Choroid plexus epithelial cell (primary cell): ENCODE measurements at regions not wholly inside any gene's neighbourhood (a gene's known extent, or its start where the extent isn't known, plus 50 kb on each side); places are given as distances from the start of the nearest gene placed in this dataset.
A peak's percentile ranks its signal among the peaks of the same experiment; 100 is the strongest.

ENCODE experiments used
- DNase-seq: peaks from one replicate; pipeline ENCODE4 v3.0.0-alpha.2; 2010; ENCODE audit warnings: low read depth
- H3K4me3 ChIP-seq: 2 replicates; pipeline ENCODE4 v1.5.1; 2011; ENCODE audit warnings: low read depth, mild to moderate bottlenecking, control low read depth, low read length, moderate library complexity
- TF ChIP-seq, protein P1 (sequence below): conservative IDR thresholded peaks from 2 replicates; pipeline ENCODE4 v1.5.1; 2011; ENCODE audit warnings: low read depth, mild to moderate bottlenecking, control low read depth, inconsistent platforms, low read length, moderate library complexity

DNA sequence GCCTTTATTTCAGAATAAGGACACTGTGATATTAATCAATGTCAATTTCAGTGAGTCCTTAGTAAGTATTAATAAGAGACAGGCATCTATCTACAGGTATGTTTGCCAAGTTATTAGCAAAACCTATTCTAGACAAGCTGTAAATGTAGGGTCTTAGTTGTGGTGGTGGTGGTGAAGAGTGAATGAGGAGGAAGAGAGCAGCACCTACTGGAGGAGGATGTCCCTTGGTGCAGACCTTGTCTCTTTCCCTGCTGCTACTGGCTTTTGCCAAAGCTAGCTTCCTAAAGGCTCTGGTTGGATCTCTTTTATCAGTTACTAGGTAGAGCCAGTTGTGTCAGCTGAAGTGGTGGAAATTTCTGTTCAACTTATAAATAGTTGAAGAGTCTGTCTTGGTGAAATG is 304.8 kb upstream of the ATP2B1 start:
- no peak overlapping the region for H3K4me3 ChIP-seq
- TF ChIP-seq, protein P1, sequence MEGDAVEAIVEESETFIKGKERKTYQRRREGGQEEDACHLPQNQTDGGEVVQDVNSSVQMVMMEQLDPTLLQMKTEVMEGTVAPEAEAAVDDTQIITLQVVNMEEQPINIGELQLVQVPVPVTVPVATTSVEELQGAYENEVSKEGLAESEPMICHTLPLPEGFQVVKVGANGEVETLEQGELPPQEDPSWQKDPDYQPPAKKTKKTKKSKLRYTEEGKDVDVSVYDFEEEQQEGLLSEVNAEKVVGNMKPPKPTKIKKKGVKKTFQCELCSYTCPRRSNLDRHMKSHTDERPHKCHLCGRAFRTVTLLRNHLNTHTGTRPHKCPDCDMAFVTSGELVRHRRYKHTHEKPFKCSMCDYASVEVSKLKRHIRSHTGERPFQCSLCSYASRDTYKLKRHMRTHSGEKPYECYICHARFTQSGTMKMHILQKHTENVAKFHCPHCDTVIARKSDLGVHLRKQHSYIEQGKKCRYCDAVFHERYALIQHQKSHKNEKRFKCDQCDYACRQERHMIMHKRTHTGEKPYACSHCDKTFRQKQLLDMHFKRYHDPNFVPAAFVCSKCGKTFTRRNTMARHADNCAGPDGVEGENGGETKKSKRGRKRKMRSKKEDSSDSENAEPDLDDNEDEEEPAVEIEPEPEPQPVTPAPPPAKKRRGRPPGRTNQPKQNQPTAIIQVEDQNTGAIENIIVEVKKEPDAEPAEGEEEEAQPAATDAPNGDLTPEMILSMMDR, result peak; percentile 51
- DNase-seq, result peak; percentile 39

- peak; percentile 67 for DNase-seq
- TF ChIP-seq, protein P1, result peak; percentile 61
- H3K4me3 ChIP-seq, result no peak overlapping the region
Measured at GRCh38 chr12:90010089-90010488, 301.5 kb upstream of the ATP2B1 start.

GRCh38 chr12:90008277-90008676 is 299.6 kb upstream of the ATP2B1 start:
- DNase-seq, result no peak
- TF ChIP-seq, protein P1, result no peak
- no peak overlapping the region for H3K4me3 ChIP-seq

DNA sequence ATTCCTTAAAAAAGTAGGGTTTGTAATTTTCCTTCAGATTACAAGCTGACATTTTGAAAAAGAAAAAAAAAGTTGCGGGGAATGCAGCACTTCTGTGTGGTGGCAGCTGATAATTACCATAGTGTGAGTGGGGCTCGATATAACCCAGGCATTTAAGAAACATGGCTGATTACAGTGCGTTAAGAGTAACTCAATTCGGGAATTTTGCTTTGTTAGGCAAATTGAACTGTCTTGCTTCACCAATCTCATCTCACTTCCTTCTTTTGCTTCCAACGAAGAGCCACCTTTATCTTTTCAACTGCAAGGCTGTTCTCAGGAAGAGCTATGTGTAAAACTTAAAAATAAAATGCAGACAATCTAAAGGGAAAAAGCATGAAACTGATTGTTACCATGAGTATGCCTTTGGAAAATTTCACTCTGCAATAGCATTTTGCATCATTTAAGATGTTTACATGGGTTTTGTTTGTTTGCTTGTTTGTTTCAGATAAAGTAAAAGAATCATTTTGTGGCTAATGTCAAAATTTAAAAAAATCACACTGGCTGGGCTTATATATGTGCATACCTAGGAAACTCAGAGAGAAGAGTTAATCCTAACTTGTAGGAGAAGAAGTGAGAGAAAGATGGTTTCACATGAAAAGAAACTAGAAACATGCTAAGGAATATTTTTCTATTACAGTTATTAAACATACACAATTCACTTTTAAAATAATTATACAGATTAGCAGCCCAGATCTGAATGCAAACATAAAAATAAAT is 295.9 kb upstream of the ATP2B1 start:
- H3K4me3 ChIP-seq, result no peak overlapping the region
- DNase-seq, result no peak
- TF ChIP-seq, protein P1, result no peak

DNA sequence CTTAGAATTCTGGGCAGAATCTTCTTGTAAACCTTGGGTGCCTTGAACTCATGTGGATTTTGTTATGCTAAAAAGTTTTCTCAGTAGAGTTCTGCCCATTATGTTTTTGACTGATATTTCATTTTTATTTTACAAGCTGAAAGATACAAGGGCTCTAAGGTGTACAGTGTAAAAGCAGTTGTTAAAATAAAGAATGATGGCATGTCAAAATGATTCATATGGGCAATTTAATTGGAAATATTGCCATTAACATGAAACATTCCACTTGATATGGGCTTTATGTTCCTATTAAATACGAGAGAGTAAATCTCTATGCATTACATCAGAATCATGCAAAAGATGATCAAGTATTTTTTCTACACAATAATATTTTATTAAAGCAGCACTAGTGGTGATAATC is 295.1 kb upstream of the ATP2B1 start:
- TF ChIP-seq, protein P1, result no peak
- no peak overlapping the region for H3K4me3 ChIP-seq
- DNase-seq, result no peak

GRCh38 chr12:90000721-90001120 is 292.1 kb upstream of the ATP2B1 start:
- no peak for DNase-seq
- H3K4me3 ChIP-seq, result no peak overlapping the region
- TF ChIP-seq, protein P1, result no peak
